HG02571 (cell line): ENCODE measurements at regions not wholly inside any gene's neighbourhood (a gene's known extent, or its start where the extent isn't known, plus 50 kb on each side); places are given as distances from the start of the nearest gene placed in this dataset.
"Not testable (repeated sequence)": the region's sequence is repeated elsewhere in the genome, so short reads cannot be mapped to it uniquely, and the experiment has no call there.

Experiments used
- ATAC-seq: cut with Tn5 transposase; IDR thresholded peaks from one replicate; pipeline ENCODE4 v1.9.1; 2021; ENCODE audit warnings: mild to moderate bottlenecking, moderate library complexity; ENCODE audit not compliant: unreplicated experiment

GRCh38 chr2:195364015-195364965 is 292.7 kb upstream of the SLC39A10 start:
- no peak for ATAC-seq

GRCh38 chr2:195363496-195363895 is 293.5 kb upstream of the SLC39A10 start:
- no peak for ATAC-seq

GRCh38 chr2:195360242-195360641 is 296.8 kb upstream of the SLC39A10 start:
- ATAC-seq, result no peak

GRCh38 chr2:195359043-195359735 is 297.8 kb upstream of the SLC39A10 start:
- ATAC-seq, result no peak

GRCh38 chr2:195356920-195357440 is 300.0 kb upstream of the SLC39A10 start:
- no peak for ATAC-seq

- ATAC-seq, result no peak
Measured at GRCh38 chr2:195356026-195356425, 301.0 kb upstream of the SLC39A10 start.

GRCh38 chr2:195352581-195352980 is 304.4 kb upstream of the SLC39A10 start:
- ATAC-seq, result no peak

- ATAC-seq, result no peak
Measured at GRCh38 chr2:195343942-195344530, 313.0 kb upstream of the SLC39A10 start.

- ATAC-seq, result no peak
Measured at GRCh38 chr2:195343540-195343939, 313.5 kb upstream of the SLC39A10 start.

GRCh38 chr2:195342061-195342460 is 315.0 kb upstream of the SLC39A10 start:
- no peak for ATAC-seq

- ATAC-seq, result no peak
Measured at GRCh38 chr2:195338856-195339255, 318.2 kb upstream of the SLC39A10 start.

GRCh38 chr2:195337597-195337996 is 319.4 kb upstream of the SLC39A10 start:
- no peak for ATAC-seq

GRCh38 chr2:195333869-195334268 is 323.2 kb upstream of the SLC39A10 start:
- no peak for ATAC-seq

- no peak for ATAC-seq
Measured at GRCh38 chr2:195331966-195332365, 325.1 kb upstream of the SLC39A10 start.

GRCh38 chr2:195331129-195331528 is 325.9 kb upstream of the SLC39A10 start:
- ATAC-seq, result no peak

GRCh38 chr2:195330513-195330956 is 326.5 kb upstream of the SLC39A10 start:
- no peak for ATAC-seq

- not testable (repeated sequence) for ATAC-seq
Measured at GRCh38 chr2:195329784-195330183, 327.2 kb upstream of the SLC39A10 start.

- ATAC-seq, result no peak
Measured at GRCh38 chr2:195326537-195326936, 330.5 kb upstream of the SLC39A10 start.

- ATAC-seq, result no peak
Measured at GRCh38 chr2:195322324-195322723, 334.7 kb upstream of the SLC39A10 start.

- ATAC-seq, result no peak
Measured at GRCh38 chr2:195320413-195320973, 336.5 kb upstream of the SLC39A10 start.
